ENCODE measurements at regions not wholly inside any gene's neighbourhood (a gene's known extent, or its start where the extent isn't known, plus 50 kb on each side); places are given as distances from the start of the nearest gene placed in this dataset.

GRCh38 chr6:7468382-7469081 lies 72.9 kb upstream of the DSP start:
- no peak for DNase-seq
- H3K4me3 Mint-ChIP-seq, result no peak overlapping the region
- H3K27me3 Mint-ChIP-seq, result peaks cover 4% of the 10 kb centered on the region
- peaks cover 0 to 4% (median 0%) of the 10 kb centered on the region in 4 donors for H3K4me1 Mint-ChIP-seq
- H3K9me3 Mint-ChIP-seq, result peaks cover 0 to 2% (median 0%) of the 10 kb centered on the region in 7 donors
- H3K36me3 Mint-ChIP-seq, result peaks cover 4% of the 10 kb centered on the region
- H3K9me3 ChIP-seq (ENCODE audit: control insufficient read depth in 2 of 2, low read length in 2 of 2), result no peaks in the 10 kb centered on the region
- H3K4me1 ChIP-seq (ENCODE audit: control insufficient read depth, insufficient read depth, low read length, poor library complexity, severe bottlenecking), result no peaks in the 10 kb centered on the region
- peak in 1 of 2 donors; percentile 14 for ATAC-seq (ENCODE audit: low read depth in 2 of 2)
- H3K27me3 ChIP-seq (ENCODE audit: control insufficient read depth, insufficient read depth, low read length), result no peaks in the 10 kb centered on the region
- H3K4me3 ChIP-seq (ENCODE audit: low read depth, low read length), result no peak overlapping the region
- peak overlapping the region in 2 of 3 donors; percentile 60 to 83 for H3K27ac Mint-ChIP-seq
- no peaks in the 10 kb centered on the region for H3K36me3 ChIP-seq (ENCODE audit: control insufficient read depth, insufficient read depth, low read length)
- no peak overlapping the region for H3K27ac ChIP-seq (ENCODE audit: insufficient read depth, low read length, poor library complexity, severe bottlenecking)

- H3K4me1 ChIP-seq (ENCODE audit: control insufficient read depth, insufficient read depth, low read length, poor library complexity, severe bottlenecking), result no peaks in the 10 kb centered on the region
- H3K27ac ChIP-seq (ENCODE audit: insufficient read depth, low read length, poor library complexity, severe bottlenecking), result no peak overlapping the region
- no peak overlapping the region for H3K4me3 ChIP-seq (ENCODE audit: low read depth, low read length)
- no peaks in the 10 kb centered on the region for H3K9me3 ChIP-seq (ENCODE audit: control insufficient read depth in 2 of 2, low read length in 2 of 2)
- Mint-ChIP-seq H3K27ac (no peak overlapping the region), H3K4me1 (peaks cover 0 to 4% (median 0%) of the 10 kb centered on the region in 4 donors), H3K27me3 (peaks cover 4% of the 10 kb centered on the region), H3K4me3 (no peak overlapping the region), H3K9me3 (peaks cover 0 to 2% (median 0%) of the 10 kb centered on the region in 7 donors), H3K36me3 (peaks cover 4% of the 10 kb centered on the region)
- no peaks in the 10 kb centered on the region for H3K36me3 ChIP-seq (ENCODE audit: control insufficient read depth, insufficient read depth, low read length)
- DNase-seq, result no peak
- ATAC-seq (ENCODE audit: low read depth in 2 of 2), result no peak
- no peaks in the 10 kb centered on the region for H3K27me3 ChIP-seq (ENCODE audit: control insufficient read depth, insufficient read depth, low read length)
Observed at GRCh38 chr6:7469696-7470095, 71.8 kb upstream of the DSP start.

- H3K36me3 ChIP-seq (ENCODE audit: control insufficient read depth, insufficient read depth, low read length), result no peaks in the 10 kb centered on the region
- H3K4me1 ChIP-seq (ENCODE audit: control insufficient read depth, insufficient read depth, low read length, poor library complexity, severe bottlenecking), result no peaks in the 10 kb centered on the region
- H3K4me3 ChIP-seq (ENCODE audit: low read depth, low read length), result no peak overlapping the region
- no peak for ATAC-seq (ENCODE audit: low read depth in 2 of 2)
- no peaks in the 10 kb centered on the region for H3K9me3 ChIP-seq (ENCODE audit: control insufficient read depth in 2 of 2, low read length in 2 of 2)
- no peak overlapping the region for H3K27ac ChIP-seq (ENCODE audit: insufficient read depth, low read length, poor library complexity, severe bottlenecking)
- H3K27me3 ChIP-seq (ENCODE audit: control insufficient read depth, insufficient read depth, low read length), result peaks cover under 1% of the 10 kb centered on the region
- H3K36me3 Mint-ChIP-seq, result peaks cover 4% of the 10 kb centered on the region
- H3K4me1 Mint-ChIP-seq, result peaks cover 0 to 4% (median 0%) of the 10 kb centered on the region in 4 donors
- H3K9me3 Mint-ChIP-seq, result peaks cover 0 to 2% (median 0%) of the 10 kb centered on the region in 7 donors
- no peak overlapping the region for H3K4me3 Mint-ChIP-seq
- H3K27me3 Mint-ChIP-seq, result peaks cover 4% of the 10 kb centered on the region
- no peak for DNase-seq
- no peak overlapping the region for H3K27ac Mint-ChIP-seq
Observed at GRCh38 chr6:7471171-7471570, 70.3 kb upstream of the DSP start.

GRCh38 chr6:7473805-7474719 lies 67.4 kb upstream of the DSP start:
- no peaks in the 10 kb centered on the region for H3K4me1 Mint-ChIP-seq

GRCh38 chr6:7475081-7475480 lies 66.4 kb upstream of the DSP start:
- Histone ChIP-seq H3K4me1 (ENCODE audit: control insufficient read depth, insufficient read depth, low read length, poor library complexity, severe bottlenecking) (no peaks in the 10 kb centered on the region), H3K27me3 (ENCODE audit: control insufficient read depth, insufficient read depth, low read length) (peaks cover 2% of the 10 kb centered on the region), H3K27ac (ENCODE audit: insufficient read depth, low read length, poor library complexity, severe bottlenecking) (no peak overlapping the region), H3K36me3 (ENCODE audit: control insufficient read depth, insufficient read depth, low read length) (no peaks in the 10 kb centered on the region), H3K9me3 (ENCODE audit: control insufficient read depth in 2 of 2, low read length in 2 of 2) (no peaks in the 10 kb centered on the region), H3K4me3 (ENCODE audit: low read depth, low read length) (no peak overlapping the region)
- no peaks in the 10 kb centered on the region for H3K9me3 Mint-ChIP-seq
- no peak overlapping the region for H3K27ac Mint-ChIP-seq
- no peaks in the 10 kb centered on the region for H3K4me1 Mint-ChIP-seq
- ATAC-seq (ENCODE audit: low read depth in 2 of 2), result no peak
- DNase-seq, result no peak
- no peak overlapping the region for H3K4me3 Mint-ChIP-seq
- H3K27me3 Mint-ChIP-seq, result no peaks in the 10 kb centered on the region
- H3K36me3 Mint-ChIP-seq, result no peaks in the 10 kb centered on the region

More at GRCh38 chr6:7473805-7474719, 67.4 kb upstream of the DSP start:
- ATAC-seq (ENCODE audit: low read depth in 2 of 2) (no peak), DNase-seq (no peak)
- Histone ChIP-seq H3K4me3 (ENCODE audit: low read depth, low read length) (no peak overlapping the region), H3K27me3 (ENCODE audit: control insufficient read depth, insufficient read depth, low read length) (peaks cover 2% of the 10 kb centered on the region), H3K27ac (ENCODE audit: insufficient read depth, low read length, poor library complexity, severe bottlenecking) (no peak overlapping the region), H3K9me3 (ENCODE audit: control insufficient read depth in 2 of 2, low read length in 2 of 2) (no peaks in the 10 kb centered on the region), H3K36me3 (ENCODE audit: control insufficient read depth, insufficient read depth, low read length) (no peaks in the 10 kb centered on the region), H3K4me1 (ENCODE audit: control insufficient read depth, insufficient read depth, low read length, poor library complexity, severe bottlenecking) (no peaks in the 10 kb centered on the region)
- no peaks in the 10 kb centered on the region for H3K27me3 Mint-ChIP-seq
- no peak overlapping the region for H3K27ac Mint-ChIP-seq
- no peak overlapping the region for H3K4me3 Mint-ChIP-seq
- H3K36me3 Mint-ChIP-seq, result no peaks in the 10 kb centered on the region
- peaks cover 0 to 2% (median 0%) of the 10 kb centered on the region in 7 donors for H3K9me3 Mint-ChIP-seq

- H3K27me3 Mint-ChIP-seq, result no peaks in the 10 kb centered on the region
- Histone ChIP-seq H3K4me3 (ENCODE audit: low read depth, low read length) (no peak overlapping the region), H3K27me3 (ENCODE audit: control insufficient read depth, insufficient read depth, low read length) (peaks cover 2% of the 10 kb centered on the region), H3K36me3 (ENCODE audit: control insufficient read depth, insufficient read depth, low read length) (no peaks in the 10 kb centered on the region), H3K4me1 (ENCODE audit: control insufficient read depth, insufficient read depth, low read length, poor library complexity, severe bottlenecking) (no peaks in the 10 kb centered on the region), H3K9me3 (ENCODE audit: control insufficient read depth in 2 of 2, low read length in 2 of 2) (no peaks in the 10 kb centered on the region), H3K27ac (ENCODE audit: insufficient read depth, low read length, poor library complexity, severe bottlenecking) (no peak overlapping the region)
- ATAC-seq (ENCODE audit: low read depth in 2 of 2) (no peak), DNase-seq (no peak)
- no peak overlapping the region for H3K27ac Mint-ChIP-seq
- no peaks in the 10 kb centered on the region for H3K4me1 Mint-ChIP-seq
- no peak overlapping the region for H3K4me3 Mint-ChIP-seq
- H3K36me3 Mint-ChIP-seq, result no peaks in the 10 kb centered on the region
- peaks cover 0 to 2% (median 0%) of the 10 kb centered on the region in 7 donors for H3K9me3 Mint-ChIP-seq
Observed at GRCh38 chr6:7479801-7480266, 61.6 kb upstream of the DSP start.

- Mint-ChIP-seq H3K36me3 (no peaks in the 10 kb centered on the region), H3K4me3 (no peak overlapping the region), H3K27ac (no peak overlapping the region), H3K4me1 (no peaks in the 10 kb centered on the region), H3K27me3 (no peaks in the 10 kb centered on the region), H3K9me3 (peaks cover 0 to 2% (median 0%) of the 10 kb centered on the region in 7 donors)
- no peaks in the 10 kb centered on the region for H3K9me3 ChIP-seq (ENCODE audit: control insufficient read depth in 2 of 2, low read length in 2 of 2)
- ATAC-seq (ENCODE audit: low read depth in 2 of 2) (no peak), DNase-seq (no peak)
- no peaks in the 10 kb centered on the region for H3K4me1 ChIP-seq (ENCODE audit: control insufficient read depth, insufficient read depth, low read length, poor library complexity, severe bottlenecking)
- H3K36me3 ChIP-seq (ENCODE audit: control insufficient read depth, insufficient read depth, low read length), result no peaks in the 10 kb centered on the region
- no peak overlapping the region for H3K4me3 ChIP-seq (ENCODE audit: low read depth, low read length)
- no peak overlapping the region for H3K27ac ChIP-seq (ENCODE audit: insufficient read depth, low read length, poor library complexity, severe bottlenecking)
- peaks cover 3% of the 10 kb centered on the region for H3K27me3 ChIP-seq (ENCODE audit: control insufficient read depth, insufficient read depth, low read length)
Observed at GRCh38 chr6:7484666-7485065, 56.8 kb upstream of the DSP start.

Measured in CD4-positive, CD25-positive, alpha-beta regulatory T cell (primary cell).